Right cardiac atrium (tissue), 5 donors: ENCODE measurements at regions not wholly inside any gene's neighbourhood (a gene's known extent, or its start where the extent isn't known, plus 50 kb on each side); places are given as distances from the start of the nearest gene placed in this dataset.

Source experiments
- ATAC-seq, 2 donors: fragments of 200-7000 bp; cut with Tn5 transposase; one replicate each; pipeline versions ENCODE4 v1.8.0 to v1.9.1; 2020; ENCODE audit warnings: moderate library complexity in 2 of 2, mild to moderate bottlenecking in 1 of 2
- DNase-seq, 3 donors: peaks; one replicate each; pipeline ENCODE4 v3.0.0-alpha.2; 2020
- H3K27ac ChIP-seq: one replicate; pipeline ENCODE4 v1.5.1; 2013; ENCODE audit warnings: mild to moderate bottlenecking, low read length, control low read depth, moderate library complexity
- H3K27me3 ChIP-seq: one replicate; pipeline ENCODE4 v1.6.1; 2013; ENCODE audit not compliant: control insufficient read depth, insufficient read depth
- H3K4me1 ChIP-seq: one replicate; pipeline ENCODE4 v1.6.1; 2013; ENCODE audit warnings: low read length; ENCODE audit not compliant: control insufficient read depth, insufficient read depth
- H3K4me3 ChIP-seq: one replicate; pipeline ENCODE4 v1.5.1; 2013; ENCODE audit warnings: low read length, control low read depth
- H3K9me3 ChIP-seq: one replicate; pipeline ENCODE4 v1.6.1; 2013; ENCODE audit warnings: low read length; ENCODE audit not compliant: control insufficient read depth
- WGBS: extraction: QIAGEN DNeasy Blood & Tissue Kit; methylation state at CpG from one replicate; pipeline ENCODE4 v1.1.7; 2013; 5-methylcytosine and 5-hydroxymethylcytosine counted together
- intact Hi-C, 4 donors: fragments of 100-400 bp; cut with DNase I; formaldehyde crosslinking; loops; one replicate each; pipeline versions ENCODE4 v1.11.0 to v1.14.0; 2022 to 2023
- donor health status: healthy with polysubstance abuse.
- donor health status: DM: no; HTN: yes; CAD: no.
- donor health status: DM: no; HTN: no; CAD: no.
- donor health status: DM: no; HTN: yes; CAD: no; lungs with severe emphysema.
- donor health status: DM: yes; HTN: yes; CAD: no.

GRCh38 chr11:108994887-108995286 is 330.0 kb downstream of the DDX10 start:
- 86% methylated on average over 1 of the region's 1 CpG for WGBS
- no peak overlapping the region for H3K27ac ChIP-seq
- no peaks in the 10 kb centered on the region for H3K4me1 ChIP-seq
- intact Hi-C loops: no loop called here
- no peak overlapping the region for H3K4me3 ChIP-seq
- no peaks in the 10 kb centered on the region for H3K27me3 ChIP-seq
- DNase-seq (no peak), ATAC-seq (no peak)
- no peaks in the 10 kb centered on the region for H3K9me3 ChIP-seq

GRCh38 chr11:108997826-108998225 is 333.0 kb downstream of the DDX10 start:
- ATAC-seq: no peak
- Histone ChIP-seq H3K27ac (no peak overlapping the region), H3K9me3 (no peaks in the 10 kb centered on the region), H3K27me3 (no peaks in the 10 kb centered on the region), H3K4me3 (no peak overlapping the region), H3K4me1 (no peaks in the 10 kb centered on the region)
- intact Hi-C loops: no loop called here
- DNase-seq: no peak

- 56% methylated on average over 1 of the region's 1 CpG for WGBS
- ATAC-seq (no peak), DNase-seq (no peak)
- Histone ChIP-seq H3K27ac (no peak overlapping the region), H3K9me3 (no peaks in the 10 kb centered on the region), H3K4me3 (no peak overlapping the region), H3K4me1 (no peaks in the 10 kb centered on the region), H3K27me3 (no peaks in the 10 kb centered on the region)
- intact Hi-C loops: no loop called here
Observed at GRCh38 chr11:109000531-109000930, 335.7 kb downstream of the DDX10 start.

- no peak for DNase-seq
- H3K27ac ChIP-seq: no peak overlapping the region
- no peak overlapping the region for H3K4me3 ChIP-seq
- H3K27me3 ChIP-seq: no peaks in the 10 kb centered on the region
- no peak for ATAC-seq
- no peaks in the 10 kb centered on the region for H3K4me1 ChIP-seq
- intact Hi-C loops: no loop called here
- H3K9me3 ChIP-seq: no peaks in the 10 kb centered on the region
Observed at GRCh38 chr11:109001585-109001984, 336.7 kb downstream of the DDX10 start.

DNA sequence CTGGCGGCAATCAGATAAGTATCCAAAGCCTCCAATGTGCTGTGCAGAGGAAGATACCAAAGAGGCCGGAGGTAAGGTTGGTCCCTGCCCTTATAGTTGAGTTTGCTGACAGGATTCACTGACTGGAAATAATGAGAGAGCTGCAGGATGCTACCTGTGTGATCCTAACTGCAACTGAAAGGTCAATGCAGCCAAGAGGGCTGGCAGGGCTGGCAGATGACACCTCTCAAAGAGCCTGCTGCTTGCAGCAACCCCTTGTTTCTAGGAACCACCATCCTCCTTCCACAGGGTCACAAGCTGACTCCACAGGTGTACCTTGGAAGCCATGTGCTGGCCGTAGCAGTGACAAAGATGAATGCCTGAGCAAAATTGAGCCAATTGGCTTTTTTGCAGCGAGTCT is 348.1 kb downstream of the DDX10 start:
- Histone ChIP-seq H3K27me3 (no peaks in the 10 kb centered on the region), H3K9me3 (no peaks in the 10 kb centered on the region), H3K27ac (no peak overlapping the region), H3K4me3 (no peak overlapping the region), H3K4me1 (no peaks in the 10 kb centered on the region)
- 81% methylated on average over 4 of the region's 4 CpGs for WGBS
- intact Hi-C loops: no loop called here
- ATAC-seq: no peak
- no peak for DNase-seq

DNA sequence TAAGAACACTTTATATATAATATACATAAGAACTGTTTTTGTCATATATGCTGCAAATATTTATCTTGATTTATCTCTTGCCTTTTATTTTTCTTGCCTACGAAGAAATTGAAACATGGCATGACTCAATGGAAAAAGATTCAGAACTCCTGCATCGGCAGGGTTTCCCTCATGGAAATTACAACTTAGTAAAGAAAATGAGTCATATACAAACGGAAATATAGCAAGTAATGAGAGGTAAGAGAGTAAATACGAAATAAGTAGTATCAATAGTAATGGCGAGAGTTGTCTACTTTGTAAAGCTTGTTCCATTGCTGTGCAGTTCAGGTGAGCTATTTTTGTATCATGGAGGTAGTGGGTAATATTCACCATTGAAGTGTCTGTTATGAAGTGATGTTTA is 350.4 kb downstream of the DDX10 start:
- no peaks in the 10 kb centered on the region for H3K27me3 ChIP-seq
- intact Hi-C loops: no loop called here
- no peaks in the 10 kb centered on the region for H3K4me1 ChIP-seq
- no peak overlapping the region for H3K27ac ChIP-seq
- no peaks in the 10 kb centered on the region for H3K9me3 ChIP-seq
- ATAC-seq: no peak
- WGBS: 76% methylated on average over 5 of the region's 5 CpGs
- no peak for DNase-seq
- no peak overlapping the region for H3K4me3 ChIP-seq

- Histone ChIP-seq H3K27me3 (no peaks in the 10 kb centered on the region), H3K9me3 (no peaks in the 10 kb centered on the region), H3K4me3 (no peak overlapping the region), H3K4me1 (no peaks in the 10 kb centered on the region), H3K27ac (no peak overlapping the region)
- ATAC-seq: no peak
- WGBS: 0% methylated on average over 1 of the region's 1 CpG
- intact Hi-C loops: no loop called here
- no peak for DNase-seq
Observed at GRCh38 chr11:109016724-109017123, 351.9 kb downstream of the DDX10 start.

DNA sequence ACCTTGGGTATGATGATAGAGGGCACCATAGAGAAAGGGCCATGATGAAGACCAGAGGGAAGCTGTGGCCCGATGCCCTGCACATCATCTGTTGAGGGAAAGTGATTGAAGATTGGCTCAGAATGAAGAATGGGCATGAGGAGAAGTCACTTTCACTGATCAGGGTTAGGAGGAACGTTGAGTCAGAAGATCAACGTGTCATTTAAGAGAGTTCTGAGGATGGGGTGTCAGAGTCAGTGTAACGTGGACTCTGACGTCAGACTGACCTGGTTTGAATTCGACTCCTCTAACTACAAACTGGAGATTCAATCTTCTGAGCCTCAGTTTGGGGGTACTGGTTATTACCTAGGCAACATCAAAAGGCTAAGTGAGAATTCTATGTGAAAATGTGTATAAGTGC is 352.6 kb downstream of the DDX10 start:
- no peak overlapping the region for H3K27ac ChIP-seq
- no peaks in the 10 kb centered on the region for H3K4me1 ChIP-seq
- H3K4me3 ChIP-seq: no peak overlapping the region
- intact Hi-C loops: no loop called here
- ATAC-seq (no peak), DNase-seq (no peak)
- no peaks in the 10 kb centered on the region for H3K9me3 ChIP-seq
- WGBS: 93% methylated on average over 6 of the region's 6 CpGs
- H3K27me3 ChIP-seq: no peaks in the 10 kb centered on the region

- intact Hi-C loops: no loop called here
- ATAC-seq (no peak), DNase-seq (no peak)
- H3K4me1 ChIP-seq: no peaks in the 10 kb centered on the region
- H3K27me3 ChIP-seq: no peaks in the 10 kb centered on the region
- no peak overlapping the region for H3K27ac ChIP-seq
- 85% methylated on average over 3 of the region's 3 CpGs for WGBS
- no peaks in the 10 kb centered on the region for H3K9me3 ChIP-seq
- no peak overlapping the region for H3K4me3 ChIP-seq
Observed at GRCh38 chr11:109018639-109019038, 353.8 kb downstream of the DDX10 start.

DNA sequence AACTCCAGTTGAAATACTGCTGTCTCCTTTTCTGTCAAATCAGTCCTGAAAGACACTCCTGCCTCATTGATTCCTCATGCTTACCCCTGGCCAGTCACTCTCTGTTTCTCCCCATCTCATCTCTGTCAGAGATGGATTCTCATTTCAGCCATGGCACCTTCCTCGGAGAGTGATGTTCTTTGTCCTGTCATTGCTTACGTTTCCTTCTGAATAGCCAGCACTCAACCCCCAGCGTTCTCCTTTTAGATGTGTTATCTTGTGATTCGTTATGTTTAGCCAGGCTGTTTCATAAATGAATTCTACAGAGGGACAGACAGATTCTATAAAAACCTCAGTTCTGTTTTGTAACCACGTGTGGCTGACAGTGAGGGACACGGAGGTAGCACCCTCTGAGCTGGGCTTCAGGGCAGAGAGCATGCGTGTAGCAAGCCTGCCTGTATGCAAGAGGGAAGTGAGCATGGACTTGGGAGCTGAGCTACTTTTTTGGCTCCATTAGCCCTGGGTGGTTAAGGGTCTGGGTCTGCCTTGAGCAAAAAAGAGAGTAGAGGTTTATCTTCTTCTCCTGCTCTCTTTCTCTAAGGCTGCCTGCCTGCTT is 354.6 kb downstream of the DDX10 start:
- Histone ChIP-seq H3K9me3 (no peaks in the 10 kb centered on the region), H3K27me3 (no peaks in the 10 kb centered on the region), H3K4me1 (no peaks in the 10 kb centered on the region), H3K27ac (no peak overlapping the region), H3K4me3 (no peak overlapping the region)
- DNase-seq (no peak), ATAC-seq (no peak)
- 73% methylated on average over 7 of the region's 7 CpGs for WGBS
- intact Hi-C loops: no loop called here

GRCh38 chr11:109023036-109023435 is 358.2 kb downstream of the DDX10 start:
- no peak for ATAC-seq

GRCh38 chr11:109026891-109027489 is 362.1 kb downstream of the DDX10 start:
- no peaks in the 10 kb centered on the region for H3K9me3 ChIP-seq
- ATAC-seq: no peak
- 51% methylated on average over 1 of the region's 1 CpG for WGBS
- intact Hi-C loops: no loop called here
- no peak overlapping the region for H3K27ac ChIP-seq
- H3K27me3 ChIP-seq: no peaks in the 10 kb centered on the region
- DNase-seq: no peak
- no peak overlapping the region for H3K4me3 ChIP-seq
- H3K4me1 ChIP-seq: no peaks in the 10 kb centered on the region

More at GRCh38 chr11:109023036-109023435, 358.2 kb downstream of the DDX10 start:
- no peak for DNase-seq
- intact Hi-C loops: no loop called here
- H3K27ac ChIP-seq: no peak overlapping the region
- H3K4me1 ChIP-seq: no peaks in the 10 kb centered on the region
- H3K4me3 ChIP-seq: no peak overlapping the region
- no peaks in the 10 kb centered on the region for H3K9me3 ChIP-seq
- H3K27me3 ChIP-seq: no peaks in the 10 kb centered on the region
- 73% methylated on average over 2 of the region's 2 CpGs for WGBS
